ENCODE measurements at regions not wholly inside any gene's neighbourhood (a gene's known extent, or its start where the extent isn't known, plus 50 kb on each side); places are given as distances from the start of the nearest gene placed in this dataset.

GRCh38 chr18:42412896-42413295, 457.9 kb downstream of the PIK3C3 start:
- no peak for DNase-seq

GRCh38 chr18:42413870-42414269, 458.8 kb downstream of the PIK3C3 start:
- DNase-seq = no peak

DNA sequence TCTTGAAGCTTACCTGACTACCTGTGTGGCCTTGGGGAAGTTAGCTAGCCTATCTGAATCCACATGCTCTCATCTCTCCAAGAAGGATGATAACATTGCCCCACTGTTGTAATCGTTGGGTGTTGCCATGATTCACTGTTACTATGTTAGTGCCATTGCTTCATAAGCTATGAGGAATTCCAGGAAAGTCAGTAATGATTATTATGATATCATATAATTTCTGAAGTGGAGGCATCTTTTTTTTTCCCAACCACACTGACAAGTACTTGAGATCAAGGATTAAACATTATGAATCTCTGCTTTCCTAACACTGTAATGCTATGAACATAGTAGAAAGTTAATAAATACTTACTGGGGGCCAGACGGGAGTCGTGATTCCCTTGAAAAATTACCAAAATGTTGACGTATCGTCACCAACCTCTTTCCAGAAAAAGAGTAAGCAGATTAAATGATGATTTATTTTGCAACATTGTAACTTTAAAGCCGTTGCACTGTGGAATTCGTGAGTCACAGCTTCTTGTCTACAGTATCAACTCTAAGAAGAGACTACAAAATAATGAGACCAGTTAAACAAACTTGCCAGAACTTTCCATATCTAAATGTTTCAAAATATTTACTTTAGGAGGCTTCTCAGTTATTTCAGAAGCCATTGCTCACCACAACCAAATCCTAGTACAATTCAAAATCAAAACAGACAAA, 459.9 kb downstream of the PIK3C3 start:
- no peak for DNase-seq

GRCh38 chr18:42417189-42417588, 462.2 kb downstream of the PIK3C3 start:
- no peak for DNase-seq

GRCh38 chr18:42418121-42418520, 463.1 kb downstream of the PIK3C3 start:
- DNase-seq = no peak

GRCh38 chr18:42425025-42425424, 470.0 kb downstream of the PIK3C3 start:
- DNase-seq = no peak

GRCh38 chr18:42426496-42427015, 471.5 kb downstream of the PIK3C3 start:
- DNase-seq = no peak

DNA sequence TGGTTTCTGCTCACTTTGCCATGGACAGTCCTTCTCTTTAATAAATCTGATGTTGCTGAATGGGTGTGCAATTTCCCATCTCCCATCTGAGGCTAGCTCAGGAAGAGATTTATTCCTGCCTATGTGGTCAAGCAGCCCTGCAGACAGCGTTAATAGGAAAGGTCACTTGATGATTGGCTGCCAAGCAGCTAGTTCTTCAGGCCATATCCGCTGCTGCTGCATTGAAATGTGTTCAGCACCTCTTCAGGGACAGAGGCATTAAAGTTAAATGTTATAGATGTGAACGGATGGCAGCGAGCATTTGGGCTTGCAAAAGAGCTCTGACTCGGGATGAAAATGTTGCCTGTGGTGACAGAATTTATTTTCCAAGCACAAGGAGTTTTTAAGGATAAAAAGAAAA, 474.2 kb downstream of the PIK3C3 start:
- no peak for DNase-seq

DNA sequence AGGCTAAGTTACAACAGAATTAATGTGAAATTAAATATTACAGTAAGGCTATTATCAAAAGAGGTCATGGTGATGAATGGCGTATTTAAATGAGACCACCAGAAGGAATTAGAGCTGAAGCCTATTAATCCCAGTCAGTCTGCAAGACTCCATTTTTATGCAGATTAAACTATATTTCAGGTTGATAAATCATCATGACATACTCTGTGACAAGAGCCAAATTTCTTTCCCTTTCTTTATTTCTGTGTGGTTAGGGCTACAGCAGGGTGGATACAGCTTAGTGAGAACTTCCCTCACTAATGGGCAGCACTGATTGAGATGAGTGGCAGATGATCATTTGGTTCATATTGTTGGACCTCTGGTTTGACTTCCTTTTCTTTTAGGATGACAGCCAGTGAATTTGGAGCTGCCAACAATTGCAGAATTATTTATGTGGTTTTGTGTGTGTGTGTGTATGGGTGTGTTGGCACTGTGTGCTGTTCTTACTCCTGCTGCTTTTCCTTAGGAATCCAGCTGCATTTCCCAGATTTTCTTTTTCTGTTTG, 481.3 kb downstream of the PIK3C3 start:
- DNase-seq = no peak

DNA sequence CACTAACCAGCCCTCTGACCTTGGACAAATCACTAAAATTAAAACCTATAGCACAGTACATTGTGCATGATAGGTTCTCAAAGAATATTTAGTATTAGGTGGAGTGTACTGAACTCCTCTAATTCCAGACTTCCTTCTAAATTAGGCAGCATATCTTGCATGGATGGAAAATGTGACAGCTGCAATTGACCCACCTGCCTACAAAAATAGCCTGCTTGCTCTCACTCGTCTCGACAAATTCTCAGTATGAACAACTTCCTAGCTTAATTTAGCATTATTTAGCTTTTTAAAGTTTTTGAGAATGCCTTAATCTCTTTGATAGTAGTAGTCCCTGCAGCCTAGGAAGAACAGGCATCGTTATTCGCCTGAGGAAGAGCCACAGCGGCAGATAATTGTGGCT, 482.0 kb downstream of the PIK3C3 start:
- no peak for DNase-seq

DNA sequence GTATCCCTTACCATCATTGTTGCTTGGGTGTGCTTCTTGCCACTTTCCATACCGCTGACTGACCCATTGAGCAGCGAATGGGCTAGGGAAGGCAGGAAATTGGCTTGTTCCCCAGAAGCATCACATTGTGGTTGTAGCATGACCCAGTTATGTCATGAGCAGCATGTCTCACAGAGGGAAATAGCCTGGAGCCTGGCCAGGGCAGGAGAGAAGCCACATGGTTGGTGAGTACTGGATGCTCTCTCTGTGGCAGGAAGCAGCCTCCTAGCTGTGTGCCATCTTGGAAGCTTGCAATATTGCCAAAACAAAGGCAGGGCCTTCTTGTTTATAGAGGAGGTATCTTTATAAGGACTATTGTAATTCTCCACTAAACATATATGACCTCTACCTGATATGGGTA, 482.6 kb downstream of the PIK3C3 start:
- no peak for DNase-seq

- no peak for DNase-seq
Observed at GRCh38 chr18:42442656-42443055, 487.6 kb downstream of the PIK3C3 start.

- DNase-seq = no peak
Observed at GRCh38 chr18:42444349-42444748, 489.3 kb downstream of the PIK3C3 start.

GRCh38 chr18:42445359-42445758, 490.3 kb downstream of the PIK3C3 start:
- DNase-seq = no peak

DNA sequence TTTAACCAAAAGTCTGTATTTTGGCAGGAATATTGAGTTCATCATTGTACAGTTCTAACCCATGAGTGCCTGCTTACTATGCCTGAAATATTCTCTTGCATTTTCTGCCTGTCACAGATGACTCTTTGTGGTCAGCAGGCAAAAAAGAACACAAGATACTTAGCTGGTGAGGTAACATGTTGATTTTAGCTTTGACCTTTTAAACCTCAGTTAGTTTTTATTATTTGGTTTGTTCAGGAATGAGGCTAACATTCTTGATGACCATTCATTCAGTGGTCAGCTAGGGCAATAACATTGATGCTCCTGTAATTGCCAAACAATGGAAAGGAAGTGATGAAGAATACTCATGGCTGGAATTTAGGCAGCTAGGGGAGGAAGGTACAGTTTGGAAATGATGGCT, 491.2 kb downstream of the PIK3C3 start:
- DNase-seq = no peak

DNA sequence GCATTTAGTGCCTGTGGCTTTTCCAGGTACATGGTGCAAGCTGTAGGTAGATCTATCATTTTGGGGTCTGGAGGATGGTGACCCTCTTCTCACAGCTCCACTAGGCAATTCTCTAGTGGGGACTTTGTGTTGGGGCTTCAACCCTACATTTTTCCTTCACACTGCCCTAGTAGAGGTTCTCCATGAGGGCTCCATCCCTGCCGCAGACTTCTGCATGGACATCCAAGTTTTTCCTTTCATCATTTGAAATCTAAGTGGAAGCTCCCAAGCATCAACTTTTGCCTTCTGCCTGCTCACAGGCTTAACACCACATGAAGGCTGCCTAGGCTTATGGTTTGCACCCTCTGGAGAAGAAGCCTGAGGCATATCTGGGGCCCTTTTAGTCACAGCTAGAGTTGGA, 492.7 kb downstream of the PIK3C3 start:
- DNase-seq = no peak

- no peak for DNase-seq
Observed at GRCh38 chr18:42458226-42458625, 503.2 kb downstream of the PIK3C3 start.

GRCh38 chr18:42459873-42460272, 504.8 kb downstream of the PIK3C3 start:
- DNase-seq = no peak

GRCh38 chr18:42471885-42472284, 516.9 kb downstream of the PIK3C3 start:
- no peak for DNase-seq

DNA sequence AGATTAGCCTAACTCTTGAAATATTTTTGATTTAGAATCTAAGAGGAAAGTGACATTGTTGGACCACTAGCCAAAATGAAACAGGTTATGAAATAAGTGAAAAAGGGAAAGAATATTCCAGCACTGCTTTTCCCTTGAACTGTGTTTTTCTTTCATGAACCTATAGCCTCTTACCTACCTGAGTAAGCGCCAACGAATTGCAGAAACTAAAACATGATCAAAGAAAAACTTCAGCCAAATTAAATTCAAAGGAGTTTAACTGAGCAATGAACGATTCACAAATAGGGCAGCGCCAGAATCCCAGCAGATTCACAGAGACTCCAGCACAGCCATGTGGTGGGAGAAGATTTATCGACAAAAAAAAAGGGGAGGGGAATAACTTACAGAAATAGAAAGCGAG, 518.6 kb downstream of the PIK3C3 start:
- no peak for DNase-seq

GRCh38 chr18:42474577-42474976, 519.5 kb downstream of the PIK3C3 start:
- no peak for DNase-seq

GRCh38 chr18:42475157-42475556, 520.1 kb downstream of the PIK3C3 start:
- no peak for DNase-seq

DNA sequence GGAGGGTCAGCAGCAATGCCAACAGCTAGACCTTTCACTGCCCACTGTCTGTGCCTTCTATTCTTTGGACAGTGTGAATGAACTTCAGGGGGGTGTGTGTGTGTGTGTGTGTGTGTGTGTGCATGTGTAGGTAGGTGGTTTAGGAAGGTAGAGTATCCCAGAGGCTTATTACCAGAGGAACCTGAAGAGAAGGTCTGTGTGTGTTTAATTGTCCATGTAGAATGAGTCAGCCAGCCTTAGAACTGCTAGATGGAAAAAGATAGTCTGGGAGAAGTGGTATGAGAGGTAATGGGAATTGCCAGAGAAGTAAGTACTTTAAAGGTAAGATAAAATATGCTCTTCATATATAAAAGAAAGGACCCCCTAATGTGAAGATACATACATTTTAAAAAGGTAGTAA, 522.2 kb downstream of the PIK3C3 start:
- DNase-seq = no peak

DNA sequence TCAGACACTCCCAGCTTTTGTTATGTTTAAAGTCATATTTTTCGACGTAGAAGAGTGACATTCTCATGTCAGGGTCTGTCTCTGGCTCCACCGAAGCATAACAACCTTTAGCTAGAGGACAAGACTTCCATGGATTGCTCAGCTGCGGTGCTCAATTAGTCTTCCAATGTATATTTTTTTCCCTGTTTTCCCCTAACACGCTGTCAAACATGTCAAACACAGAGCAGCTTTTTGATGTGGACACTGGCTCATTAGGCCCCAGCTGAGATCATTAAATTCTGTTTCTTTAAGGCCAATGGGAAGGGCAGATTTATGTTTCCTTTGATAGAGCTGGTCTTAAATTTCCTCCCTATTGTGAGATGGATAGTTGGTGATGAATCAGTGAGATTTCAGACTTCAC, 525.4 kb downstream of the PIK3C3 start:
- DNase-seq = no peak

DNA sequence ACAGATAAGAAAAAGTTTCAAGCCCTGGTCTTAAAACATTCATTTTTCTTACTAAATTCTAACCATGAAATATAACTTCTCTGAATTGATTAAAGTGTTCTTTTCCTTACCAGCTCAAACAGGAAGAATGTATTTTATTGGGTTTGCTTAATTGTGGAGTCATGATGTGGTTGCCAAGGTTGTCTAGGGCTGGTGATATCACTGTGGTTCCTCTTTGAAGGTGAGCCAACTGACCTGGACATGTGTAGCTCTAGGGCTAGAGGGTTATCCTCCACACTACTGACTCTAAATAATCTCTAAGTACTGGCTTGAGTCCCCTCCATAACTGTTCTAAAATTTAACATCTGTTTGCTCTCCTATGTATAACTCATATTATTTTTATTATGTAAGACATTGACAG, 529.6 kb downstream of the PIK3C3 start:
- no peak for DNase-seq
